Adrenal gland (tissue), 5 donors: ENCODE measurements at regions not wholly inside any gene's neighbourhood (a gene's known extent, or its start where the extent isn't known, plus 50 kb on each side); places are given as distances from the start of the nearest gene placed in this dataset.

Experiments used
- CTCF ChIP-seq, 6 experiments: fragments of 450-650 bp in 4 of 6; fragments of 200-600 bp in 2 of 6; sonication (generic) in 1 of 6; IDR thresholded peaks; 1 replicate in 5 of 6; 2 replicates in 1 of 6; pipeline versions ENCODE4 v1.5.1 to v1.8.0; 2016 to 2021; ENCODE audit warnings: antibody characterized with exemption in 6 of 6, mild to moderate bottlenecking in 2 of 6, moderate library complexity in 1 of 6
- POLR2A ChIP-seq, 2 donors: fragments of 450-650 bp; IDR thresholded peaks; one replicate each; pipeline ENCODE4 v1.6.1; 2017; ENCODE audit warnings: antibody characterized with exemption in 2 of 2, mild to moderate bottlenecking in 2 of 2, moderate library complexity in 1 of 2
- donor health status: DM: no; HTN: no; CAD: no.

GRCh38 chr7:128155100-128155740, 85.9 kb upstream of the LEP start:
- TF ChIP-seq CTCF (IDR thresholded peaks at IDR 0.05) (no peak), POLR2A (IDR thresholded peaks at IDR 0.05) (no peak)
